PC-3 (cell line): ENCODE measurements at regions not wholly inside any gene's neighbourhood (a gene's known extent, or its start where the extent isn't known, plus 50 kb on each side); places are given as distances from the start of the nearest gene placed in this dataset.

ENCODE experiments used
- ATAC-seq: fragments of 200-7000 bp; cut with Tn5 transposase; 2 replicates; pipeline ENCODE4 v1.9.1; 2020; ENCODE audit warnings: mild to moderate bottlenecking, moderate library complexity
- BruUV-seq: library from RNA; stranded (reverse); fragments of 400-500 nt; replicated peaks from 2 replicates; lab custom pipeline; 2021; lab: Mats Ljungman, UMichigan
- CTCF ChIA-PET: fragments of 300-600 bp; sonication (Branson Sonifier 250); formaldehyde crosslinking; loops from one replicate; lab custom pipeline; 2022; ENCODE audit warnings: antibody characterized with exemption; lab: Charles Lee
- POLR2A ChIA-PET: fragments of 300-600 bp; sonication (Branson Sonifier 250); formaldehyde crosslinking; loops from one replicate; lab custom pipeline; 2022; ENCODE audit warnings: antibody characterized with exemption; ENCODE audit not compliant: unreplicated experiment; lab: Charles Lee
- DNase-seq: peaks from one replicate; pipeline ENCODE4 v3.0.0-alpha.2; 2015
- H2AFZ ChIP-seq: fragments of 300-600 bp; sonication (generic); 2 replicates; pipeline ENCODE4 v1.6.0; 2016; ENCODE audit warnings: antibody characterized with exemption, low read length
- H3F3A ChIP-seq: fragments of 300-600 bp; sonication (generic); one replicate; pipeline ENCODE4 v1.6.0; 2017; ENCODE audit warnings: antibody characterized with exemption, low read length, control low read depth, mild to moderate bottlenecking; ENCODE audit not compliant: unreplicated experiment
- H3K27ac ChIP-seq: fragments of 300-600 bp; sonication (generic); 2 replicates; pipeline ENCODE4 v1.5.1; 2016; ENCODE audit warnings: mild to moderate bottlenecking, low read length
- H3K27me3 ChIP-seq: fragments of 300-600 bp; sonication (generic); 2 replicates; pipeline ENCODE4 v1.6.1; 2016; ENCODE audit warnings: low read length, mixed read lengths
- H3K36me3 ChIP-seq: fragments of 300-600 bp; sonication (generic); 2 replicates; pipeline ENCODE4 v1.6.1; 2016; ENCODE audit warnings: low read depth, mixed run types, low read length, mixed read lengths
- H3K4me1 ChIP-seq: fragments of 300-600 bp; sonication (generic); 2 replicates; pipeline ENCODE4 v1.5.1; 2016; ENCODE audit warnings: low read length; ENCODE audit not compliant: insufficient read depth
- H3K4me2 ChIP-seq: fragments of 300-600 bp; sonication (generic); 2 replicates; pipeline ENCODE4 v1.6.0; 2016; ENCODE audit warnings: low read length
- H3K4me3 ChIP-seq: fragments of 300-600 bp; sonication (generic); 2 replicates; pipeline ENCODE4 v1.5.1; 2016; ENCODE audit warnings: mild to moderate bottlenecking, low read length, mixed read lengths
- H3K79me2 ChIP-seq: fragments of 300-600 bp; sonication (generic); 2 replicates; pipeline ENCODE4 v1.6.1; 2017; ENCODE audit warnings: low read length, mixed read lengths
- H3K9ac ChIP-seq: fragments of 300-600 bp; sonication (generic); 2 replicates; pipeline ENCODE4 v1.6.0; 2016; ENCODE audit warnings: mild to moderate bottlenecking, low read length
- H3K9me2 ChIP-seq: fragments of 300-600 bp; sonication (generic); replicated peaks from 2 replicates; pipeline ENCODE4 v1.6.1; 2016; ENCODE audit warnings: mixed run types, low read length, mixed read lengths
- H3K9me3 ChIP-seq: fragments of 300-600 bp; sonication (generic); 2 replicates; pipeline ENCODE4 v1.6.1; 2016; ENCODE audit warnings: low read length, mixed read lengths
- H4K20me1 ChIP-seq: fragments of 300-600 bp; sonication (generic); 2 replicates; pipeline ENCODE4 v1.6.1; 2016; ENCODE audit warnings: low read length, mixed read lengths
- EZH2 ChIP-seq: fragments of 300-600 bp; sonication (generic); IDR thresholded peaks from one replicate; pipeline ENCODE4 v1.6.1; 2017; ENCODE audit warnings: antibody characterized with exemption, mild to moderate bottlenecking, low read length; ENCODE audit not compliant: unreplicated experiment
- EZH2phosphoT487 ChIP-seq: fragments of 300-600 bp; sonication (generic); IDR thresholded peaks from 2 replicates; pipeline ENCODE4 v1.6.1; 2018; ENCODE audit warnings: mild to moderate bottlenecking, antibody characterized with exemption, low read length, borderline replicate concordance
- intact Hi-C: fragments of 100-400 bp; cut with micrococcal nuclease; formaldehyde crosslinking; loops from 2 replicates; pipeline ENCODE4 v1.9.0; 2023
- TF ChIP-seq, protein P1 (sequence below): fragments of 300-600 bp; sonication (generic); conservative IDR thresholded peaks from 2 replicates; pipeline ENCODE4 v1.5.1; 2017; ENCODE audit warnings: antibody characterized with exemption, low read depth, mild to moderate bottlenecking, low read length

DNA sequence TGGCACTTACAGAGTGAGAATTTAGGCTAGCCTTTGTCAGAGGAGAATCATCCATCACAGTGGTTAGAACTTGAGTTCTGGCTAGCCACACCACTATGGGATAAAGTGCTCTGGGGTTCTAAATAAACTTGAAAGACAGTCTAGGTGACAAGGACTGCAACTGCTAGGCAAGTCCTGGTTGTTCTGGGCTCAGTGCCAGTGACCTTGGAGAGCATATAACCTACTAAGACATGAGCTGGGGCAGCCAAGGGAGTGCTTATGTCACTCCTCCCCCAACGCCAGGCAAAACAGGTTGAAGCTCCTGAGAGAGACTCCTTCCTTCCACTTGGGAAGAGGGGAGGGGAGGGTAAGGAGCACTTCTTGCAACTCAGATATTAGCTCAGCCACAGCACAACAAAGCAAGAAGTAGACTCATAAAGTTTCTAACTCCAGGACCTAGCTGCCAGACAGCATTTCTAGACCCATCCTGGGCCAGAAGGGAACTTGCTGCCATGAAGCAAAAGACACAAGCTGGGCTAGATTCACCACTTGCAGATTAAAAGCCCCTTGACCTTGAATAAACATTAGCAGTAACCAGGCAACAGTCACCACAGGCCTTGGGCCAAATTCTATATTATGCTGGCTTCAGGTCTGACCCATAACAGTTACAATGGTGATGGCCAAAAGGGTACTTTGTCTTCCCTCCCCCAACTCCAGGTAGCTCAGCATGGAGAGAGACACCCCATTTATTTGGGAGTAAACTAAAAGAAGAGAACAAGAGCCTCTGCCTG, 963.7 kb downstream of the PLOD2 start:
- H3K4me3 ChIP-seq, result no peak overlapping the region
- ChIA-PET POLR2A (no interaction called here), CTCF (no interaction called here)
- no peaks in the 10 kb centered on the region for H3F3A ChIP-seq
- H3K27ac ChIP-seq, result no peak overlapping the region
- intact Hi-C loops, result no loop called here
- no peaks in the 10 kb centered on the region for H3K27me3 ChIP-seq
- ATAC-seq (no peak), DNase-seq (peak; percentile 21)
- H3K9me2 ChIP-seq, result no peaks in the 10 kb centered on the region
- no peaks in the 10 kb centered on the region for H3K79me2 ChIP-seq
- H3K4me1 ChIP-seq, result 0 out of 2 replicates have a peak, but pooled peaks cover 2% of the 10 kb centered on the region
- no peaks in the 10 kb centered on the region for H3K36me3 ChIP-seq
- no peak overlapping the region for H2AFZ ChIP-seq
- no peaks in the 10 kb centered on the region for H3K9me3 ChIP-seq
- no peak overlapping the region for H3K9ac ChIP-seq
- H3K4me2 ChIP-seq, result no peak overlapping the region
- H4K20me1 ChIP-seq, result no peaks in the 10 kb centered on the region
- BruUV-seq, result no TSS peak
- TF ChIP-seq, protein P1, sequence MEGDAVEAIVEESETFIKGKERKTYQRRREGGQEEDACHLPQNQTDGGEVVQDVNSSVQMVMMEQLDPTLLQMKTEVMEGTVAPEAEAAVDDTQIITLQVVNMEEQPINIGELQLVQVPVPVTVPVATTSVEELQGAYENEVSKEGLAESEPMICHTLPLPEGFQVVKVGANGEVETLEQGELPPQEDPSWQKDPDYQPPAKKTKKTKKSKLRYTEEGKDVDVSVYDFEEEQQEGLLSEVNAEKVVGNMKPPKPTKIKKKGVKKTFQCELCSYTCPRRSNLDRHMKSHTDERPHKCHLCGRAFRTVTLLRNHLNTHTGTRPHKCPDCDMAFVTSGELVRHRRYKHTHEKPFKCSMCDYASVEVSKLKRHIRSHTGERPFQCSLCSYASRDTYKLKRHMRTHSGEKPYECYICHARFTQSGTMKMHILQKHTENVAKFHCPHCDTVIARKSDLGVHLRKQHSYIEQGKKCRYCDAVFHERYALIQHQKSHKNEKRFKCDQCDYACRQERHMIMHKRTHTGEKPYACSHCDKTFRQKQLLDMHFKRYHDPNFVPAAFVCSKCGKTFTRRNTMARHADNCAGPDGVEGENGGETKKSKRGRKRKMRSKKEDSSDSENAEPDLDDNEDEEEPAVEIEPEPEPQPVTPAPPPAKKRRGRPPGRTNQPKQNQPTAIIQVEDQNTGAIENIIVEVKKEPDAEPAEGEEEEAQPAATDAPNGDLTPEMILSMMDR, result no peak
- TF ChIP-seq EZH2 (no peak), EZH2phosphoT487 (no peak)

- no peaks in the 10 kb centered on the region for H3K9me2 ChIP-seq
- H3K4me1 ChIP-seq, result 0 out of 2 replicates have a peak, but pooled peaks cover 2% of the 10 kb centered on the region
- no peak for ATAC-seq
- H2AFZ ChIP-seq, result no peak overlapping the region
- no TSS peak for BruUV-seq
- H3K27ac ChIP-seq, result no peak overlapping the region
- no peaks in the 10 kb centered on the region for H3K36me3 ChIP-seq
- POLR2A ChIA-PET, result no interaction called here
- H3K79me2 ChIP-seq, result no peaks in the 10 kb centered on the region
- H4K20me1 ChIP-seq, result no peaks in the 10 kb centered on the region
- no peaks in the 10 kb centered on the region for H3K9me3 ChIP-seq
- no peak overlapping the region for H3K9ac ChIP-seq
- H3K27me3 ChIP-seq, result no peaks in the 10 kb centered on the region
- no peak for DNase-seq
- no peaks in the 10 kb centered on the region for H3F3A ChIP-seq
- no peak overlapping the region for H3K4me3 ChIP-seq
- CTCF ChIA-PET, result no interaction called here
- intact Hi-C loops, result no loop called here
- TF ChIP-seq EZH2 (no peak), EZH2phosphoT487 (no peak)
- TF ChIP-seq, protein P1, result no peak
- no peak overlapping the region for H3K4me2 ChIP-seq
Measured at GRCh38 chr3:145197821-145198220, 963.2 kb downstream of the PLOD2 start.

DNA sequence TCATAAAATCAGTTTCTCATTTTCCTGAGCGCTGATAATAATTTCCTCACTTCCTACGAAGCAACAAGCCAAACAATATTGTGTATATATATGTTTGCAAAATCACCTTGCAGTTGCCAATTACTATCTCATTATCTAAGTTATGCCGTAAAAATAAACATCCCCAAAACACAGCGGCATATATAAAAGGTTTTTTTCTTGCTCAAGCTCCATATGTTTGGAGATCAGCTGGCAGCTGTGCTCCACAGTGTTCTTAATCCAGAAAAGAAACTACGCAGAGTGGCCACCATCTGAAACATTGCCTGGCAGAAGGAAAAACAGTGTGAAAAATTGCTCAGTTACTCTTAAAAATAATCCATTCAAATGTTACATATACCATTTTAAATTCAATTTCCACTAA, 951.4 kb downstream of the PLOD2 start:
- Histone ChIP-seq H3K27ac (no peak overlapping the region), H3K4me1 (no peaks in the 10 kb centered on the region), H2AFZ (no peak overlapping the region), H3K9me2 (no peaks in the 10 kb centered on the region), H3K9me3 (no peaks in the 10 kb centered on the region), H3F3A (no peaks in the 10 kb centered on the region), H3K9ac (no peak overlapping the region), H3K36me3 (no peaks in the 10 kb centered on the region), H3K4me3 (no peak overlapping the region), H3K27me3 (no peaks in the 10 kb centered on the region), H3K79me2 (no peaks in the 10 kb centered on the region), H3K4me2 (no peak overlapping the region), H4K20me1 (no peaks in the 10 kb centered on the region)
- intact Hi-C loops, result no loop called here
- POLR2A ChIA-PET, result no interaction called here
- DNase-seq (no peak), ATAC-seq (no peak)
- no peak for TF ChIP-seq EZH2phosphoT487
- BruUV-seq, result no TSS peak
- CTCF ChIA-PET, result no interaction called here
